Stimulated activated CD8-positive, alpha-beta memory T cell treated with anti-CD3 and anti-CD28 coated beads, Interleukin-4, amount 100 ng/mL, for 48 hours (primary cell): ENCODE measurements at regions not wholly inside any gene's neighbourhood (a gene's known extent, or its start where the extent isn't known, plus 50 kb on each side); places are given as distances from the start of the nearest gene placed in this dataset.
"Not testable (repeated sequence)": the region's sequence is repeated elsewhere in the genome, so short reads cannot be mapped to it uniquely, and the experiment has no call there.

Experiments
- DNase-seq: peaks from one replicate; pipeline ENCODE4 v3.0.0-alpha.2; 2020

DNA sequence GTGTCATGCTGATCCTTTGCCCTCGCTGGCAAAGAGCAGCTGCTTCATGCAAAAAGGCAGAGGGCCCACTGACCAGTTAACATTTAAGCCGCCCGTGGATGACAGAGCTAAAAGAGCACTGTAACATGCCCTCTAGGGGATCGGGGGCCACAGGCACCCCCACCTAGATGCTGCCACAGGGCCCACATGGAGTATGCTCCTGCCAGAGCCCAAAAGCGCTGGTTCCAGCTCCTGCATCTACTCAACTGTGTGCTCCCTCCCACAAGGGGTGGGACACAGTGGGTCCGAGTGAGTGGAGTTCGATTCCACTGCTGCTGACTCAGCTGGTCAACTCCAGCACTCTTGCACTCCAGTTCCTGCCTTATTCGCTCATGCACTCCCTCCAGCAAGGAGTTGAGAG lies 199.8 kb upstream of the CNTNAP2 start:
- DNase-seq: no peak

- DNase-seq: no peak
These were observed 200.9 kb upstream of the CNTNAP2 start for GRCh38 chr7:145915679-145916078.

DNA sequence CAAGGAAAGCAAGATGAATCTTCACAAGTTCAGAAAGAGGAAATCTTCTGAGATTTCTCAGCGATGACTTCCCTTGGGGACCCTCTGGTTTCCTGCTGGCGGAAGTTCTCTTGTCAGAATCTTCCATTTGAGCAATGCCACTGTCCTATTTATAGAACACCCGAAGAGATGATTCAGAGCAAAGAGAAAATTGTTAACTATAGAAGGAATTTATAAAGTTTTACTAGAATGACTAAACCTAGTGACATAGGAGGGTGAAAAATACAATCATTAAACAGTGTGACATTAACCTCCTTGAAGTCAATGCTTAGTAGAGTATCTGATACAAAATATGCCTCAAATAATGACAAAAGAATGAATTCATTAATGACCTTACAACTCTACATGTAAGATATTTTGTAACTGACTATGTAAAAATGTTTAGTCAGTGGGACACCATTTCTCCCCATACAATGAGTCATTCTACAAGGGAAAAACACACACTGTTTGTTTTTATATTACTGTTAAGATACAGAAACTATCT lies 206.5 kb upstream of the CNTNAP2 start:
- DNase-seq: no peak

DNA sequence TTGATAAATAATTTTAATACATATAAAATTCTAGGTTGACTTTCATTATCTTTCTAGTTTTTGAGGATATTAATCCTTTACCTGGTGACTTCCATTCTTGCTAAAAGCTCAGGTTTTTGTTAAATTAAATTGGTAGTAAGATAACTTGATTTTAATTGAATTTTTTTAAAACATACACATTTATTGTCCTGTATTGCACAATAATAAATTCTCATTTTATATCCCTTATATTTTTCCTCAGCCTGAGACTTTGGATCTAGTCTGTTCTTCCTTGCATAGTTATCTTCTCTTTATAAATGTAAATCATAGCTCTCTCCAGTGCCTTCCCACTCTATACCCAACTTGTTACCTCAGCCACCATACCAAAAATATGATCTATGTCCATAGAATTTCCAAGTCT lies 212.9 kb upstream of the CNTNAP2 start:
- no peak for DNase-seq

DNA sequence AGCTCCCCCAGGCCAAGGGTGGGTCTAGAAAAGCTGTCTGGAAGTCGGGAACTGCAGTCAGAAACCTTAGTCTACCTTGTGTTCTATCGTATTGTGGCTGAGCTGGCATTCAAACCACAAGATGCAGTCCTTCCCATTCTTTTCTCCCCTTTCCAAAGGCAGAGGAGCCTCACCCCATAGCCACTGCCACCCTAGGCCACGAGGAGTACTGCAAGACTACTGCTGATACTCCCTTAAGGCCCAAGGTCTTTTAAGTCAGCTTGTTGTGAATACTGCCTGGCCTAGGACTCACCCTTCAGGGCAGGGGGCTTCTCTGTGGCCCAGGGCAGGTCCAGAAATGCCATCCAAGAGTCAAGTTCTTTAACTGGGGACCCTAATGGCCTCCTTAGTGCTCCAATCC lies 214.5 kb upstream of the CNTNAP2 start:
- DNase-seq: no peak

DNA sequence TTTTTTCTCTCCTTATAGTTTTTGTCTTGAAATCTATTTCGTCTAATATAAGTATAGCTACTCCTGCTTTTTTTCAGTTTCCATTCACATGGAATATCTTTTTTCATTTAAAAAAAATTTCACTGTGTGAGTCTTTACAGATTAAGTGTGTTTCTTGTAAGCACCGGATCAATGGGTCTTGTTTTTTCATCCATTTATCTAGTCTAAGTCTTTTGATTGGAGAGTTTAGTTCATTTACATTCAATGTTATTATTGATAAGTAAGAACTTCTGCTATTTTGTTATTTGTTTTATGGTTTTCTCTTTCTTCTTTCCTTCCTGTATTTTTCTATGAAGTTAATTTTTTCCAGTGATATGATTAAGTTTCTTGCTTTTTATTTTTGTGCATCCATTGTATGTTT lies 216.7 kb upstream of the CNTNAP2 start:
- no peak for DNase-seq

GRCh38 chr7:145893925-145894535 lies 222.6 kb upstream of the CNTNAP2 start:
- DNase-seq: no peak

DNA sequence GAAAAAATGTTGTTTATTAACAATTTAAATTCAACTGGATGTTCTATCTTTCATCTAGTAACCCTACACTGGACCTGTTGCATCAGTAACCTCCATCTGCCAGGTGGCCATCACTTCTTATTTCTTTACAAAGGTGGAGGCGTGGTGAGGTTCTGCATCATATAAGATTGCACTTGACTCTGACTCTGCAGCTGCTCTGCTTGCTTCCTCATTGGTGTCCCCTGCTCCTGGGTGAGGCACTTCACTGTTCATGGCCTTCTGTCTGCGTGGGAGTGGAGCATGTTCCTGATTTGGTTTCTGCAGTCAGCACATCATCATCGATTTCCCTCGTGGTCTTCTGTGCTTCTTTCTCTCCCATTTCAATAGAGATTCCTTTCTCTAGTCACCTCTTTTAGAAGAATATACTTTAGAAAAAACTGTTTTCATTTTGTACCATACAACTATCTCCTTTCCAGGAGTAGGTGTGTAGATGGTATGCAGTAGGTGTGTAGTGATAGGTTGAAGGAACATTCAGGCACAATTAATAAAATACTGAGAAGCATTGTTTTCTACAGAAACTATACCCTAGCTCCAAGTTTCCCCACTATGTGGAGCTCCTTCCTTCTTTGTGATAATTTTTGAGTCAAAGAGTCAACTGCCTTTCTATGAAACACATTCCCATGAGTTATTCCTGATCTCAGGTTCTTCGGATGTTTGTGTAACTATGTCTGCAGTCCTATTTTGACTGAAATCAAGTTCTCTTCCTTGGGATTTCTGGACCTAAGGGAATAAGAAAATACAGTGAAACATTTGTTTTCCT lies 231.7 kb upstream of the CNTNAP2 start:
- no peak for DNase-seq

- no peak for DNase-seq
These were observed 240.2 kb upstream of the CNTNAP2 start for GRCh38 chr7:145876376-145876775.

DNA sequence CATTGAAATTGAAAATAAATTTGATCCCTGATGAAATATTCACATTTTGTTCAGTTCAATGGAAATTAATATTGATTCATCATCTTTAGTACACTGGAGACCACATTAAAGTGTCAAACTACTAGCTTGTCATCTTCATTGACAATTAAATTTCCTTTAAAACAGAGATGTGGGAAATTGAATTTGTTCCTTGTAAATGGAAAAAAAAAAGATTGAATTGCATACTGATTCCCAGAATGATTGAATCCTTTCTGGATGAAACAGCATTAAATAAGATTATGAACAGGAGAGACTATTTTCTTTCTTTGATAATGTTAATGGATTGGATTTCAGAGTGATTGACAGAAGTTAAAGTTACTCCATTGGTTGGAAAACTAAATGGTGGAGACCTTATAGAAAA lies 241.3 kb upstream of the CNTNAP2 start:
- DNase-seq: no peak

- no peak for DNase-seq
These were observed 247.7 kb upstream of the CNTNAP2 start for GRCh38 chr7:145868935-145869334.

DNA sequence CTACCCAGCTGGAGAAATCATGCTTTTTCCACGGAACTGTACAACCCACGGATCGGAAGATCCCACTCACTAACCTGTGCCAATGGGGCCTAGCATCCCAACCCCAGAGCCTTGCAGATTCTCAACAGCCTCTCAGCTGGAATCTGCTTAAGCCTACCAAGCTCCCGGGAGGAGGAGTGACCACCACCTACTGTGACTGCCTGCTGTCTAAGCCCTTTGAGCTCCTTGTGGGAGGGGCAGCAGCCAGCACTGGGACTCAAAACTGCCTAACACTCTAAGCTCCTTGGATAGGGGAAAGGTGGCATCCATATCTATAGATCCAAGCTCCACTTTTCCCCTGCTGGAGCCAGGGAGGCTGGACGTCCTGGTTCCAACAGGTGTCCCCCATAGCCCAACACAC lies 254.4 kb upstream of the CNTNAP2 start:
- no peak for DNase-seq

DNA sequence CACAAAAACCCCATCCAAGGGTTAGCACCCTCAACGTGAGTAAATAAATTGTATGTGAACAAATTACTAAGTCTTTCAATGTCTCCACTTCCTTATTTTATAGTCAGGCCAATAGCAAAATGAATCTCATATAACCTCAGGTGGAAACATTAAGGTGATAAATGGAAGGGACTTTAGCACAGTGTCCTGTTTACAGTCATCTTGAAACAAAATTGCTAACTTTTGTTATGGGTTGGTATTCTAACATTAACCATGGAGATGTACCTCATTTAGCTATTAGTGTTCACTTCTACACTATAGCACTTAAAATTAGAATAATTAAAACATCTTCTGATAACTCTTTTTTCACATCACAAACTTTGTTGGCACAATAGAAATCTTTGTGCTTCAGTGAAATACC lies 255.8 kb upstream of the CNTNAP2 start:
- no peak for DNase-seq

- no peak for DNase-seq
These were observed 266.0 kb upstream of the CNTNAP2 start for GRCh38 chr7:145850636-145851035.

GRCh38 chr7:145848691-145849090 lies 267.9 kb upstream of the CNTNAP2 start:
- no peak for DNase-seq

DNA sequence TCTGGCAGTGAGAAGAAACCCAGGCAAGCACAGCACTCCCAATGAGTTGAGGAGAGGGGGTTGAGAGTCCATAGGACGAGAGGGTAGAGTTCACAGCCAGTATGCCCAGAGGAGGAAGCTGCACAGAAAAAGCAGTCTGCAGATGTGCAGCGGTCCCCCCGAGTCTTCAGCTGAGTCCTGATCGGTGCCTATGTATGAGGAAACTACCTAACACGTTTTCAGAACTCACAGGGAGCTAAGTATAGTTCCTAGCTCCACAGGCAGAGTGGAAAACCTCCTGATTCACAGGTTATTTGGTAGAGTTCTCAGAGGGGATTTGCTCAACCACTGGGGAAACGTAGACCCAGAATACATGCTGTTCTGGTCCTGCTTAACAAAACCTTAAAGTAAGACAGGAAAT lies 271.3 kb upstream of the CNTNAP2 start:
- no peak for DNase-seq

- no peak for DNase-seq
These were observed 276.8 kb upstream of the CNTNAP2 start for GRCh38 chr7:145839814-145840213.

DNA sequence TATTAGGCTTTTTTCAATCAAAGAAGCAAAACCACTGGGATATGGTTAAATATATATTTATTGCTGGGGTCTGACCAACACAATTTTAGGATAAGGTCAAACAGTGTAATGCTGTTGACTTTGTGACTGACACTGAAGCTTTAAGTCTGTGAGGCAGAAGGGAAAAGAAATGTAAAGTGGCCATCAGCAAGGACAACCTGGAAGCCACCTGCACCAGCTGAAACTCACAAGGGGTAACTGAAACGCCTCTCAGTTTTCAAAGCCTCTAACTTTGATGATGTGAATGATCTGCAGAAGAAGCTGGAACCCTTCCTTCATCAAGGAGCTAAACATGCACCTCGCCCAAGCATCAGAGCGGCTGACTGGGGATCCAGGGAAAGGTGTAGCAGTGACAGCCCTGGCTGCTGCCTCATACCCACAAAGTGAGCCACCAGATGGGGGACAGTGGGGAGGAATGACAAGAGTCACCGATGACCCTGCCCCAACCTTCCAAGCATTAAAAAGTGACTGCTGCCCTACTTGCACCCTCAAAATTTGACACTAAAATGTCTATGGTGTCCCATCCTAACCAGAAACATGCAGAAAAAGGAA lies 284.9 kb upstream of the CNTNAP2 start:
- no peak for DNase-seq

GRCh38 chr7:145817687-145818086 lies 298.9 kb upstream of the CNTNAP2 start:
- no peak for DNase-seq

DNA sequence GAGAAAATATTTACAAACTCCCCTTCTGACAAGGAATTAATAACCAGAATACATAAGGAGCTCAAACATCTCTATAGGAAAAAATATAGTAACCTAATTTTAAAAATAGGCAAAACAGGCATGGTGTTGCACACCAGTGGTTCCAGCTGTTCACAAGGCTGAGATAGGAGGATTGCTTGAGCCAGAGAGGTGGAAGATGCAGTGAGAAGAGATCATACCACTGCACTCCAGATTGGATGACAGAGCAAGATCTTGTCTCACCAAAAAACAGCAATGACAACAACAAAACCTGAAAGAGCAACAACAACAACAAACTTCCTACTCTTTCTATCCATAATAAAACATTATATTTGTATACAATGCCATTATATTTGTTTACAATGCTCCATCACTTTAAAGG lies 304.4 kb upstream of the CNTNAP2 start:
- DNase-seq: no peak

- not testable (repeated sequence) for DNase-seq
These were observed 311.1 kb upstream of the CNTNAP2 start for GRCh38 chr7:145805496-145805895.

DNA sequence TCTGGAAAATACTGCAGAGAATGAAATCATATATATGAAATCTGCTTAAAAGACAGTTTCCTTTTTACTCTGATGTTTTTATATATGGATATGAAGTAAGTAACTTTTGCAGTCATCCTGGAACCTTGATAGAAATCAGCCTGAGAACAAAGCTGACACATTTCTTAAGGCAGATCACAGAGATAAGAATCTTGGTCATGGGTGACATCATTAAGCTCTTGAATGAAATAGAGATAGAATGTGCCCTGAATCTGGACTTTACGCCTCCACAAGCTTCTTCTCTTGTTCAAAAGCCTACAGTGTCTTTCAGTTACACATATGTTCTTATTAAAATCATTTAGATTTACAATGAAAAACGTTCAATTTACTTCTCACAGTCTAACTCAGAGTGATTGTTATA lies 319.1 kb upstream of the CNTNAP2 start:
- no peak for DNase-seq

DNA sequence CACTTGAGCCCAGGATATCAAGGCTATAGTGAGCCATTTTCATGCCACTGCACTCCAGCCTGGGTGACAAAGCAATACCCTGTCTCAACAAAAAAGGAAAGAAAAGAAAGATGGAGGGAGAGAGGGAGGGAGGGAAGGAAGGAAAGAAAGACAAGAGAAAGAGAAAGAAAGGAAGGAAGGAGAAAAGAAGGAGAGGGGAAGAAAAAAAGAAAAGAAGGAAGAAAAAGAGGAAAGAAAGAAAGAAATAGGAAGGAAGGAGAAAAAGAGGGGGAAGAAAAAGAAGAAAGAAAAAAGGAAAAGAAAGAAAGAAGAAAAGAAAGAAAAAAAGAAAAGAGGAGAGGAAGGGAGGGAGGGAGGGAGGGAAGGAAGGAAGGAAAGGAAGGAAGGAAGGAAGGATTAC lies 321.5 kb upstream of the CNTNAP2 start:
- DNase-seq: no peak
